ENCODE measurements at regions not wholly inside any gene's neighbourhood (a gene's known extent, or its start where the extent isn't known, plus 50 kb on each side); places are given as distances from the start of the nearest gene placed in this dataset.

GRCh38 chr13:79673993-79674377 is 193.0 kb downstream of the NDFIP2 start:
- DNase-seq: no peak
- H3K4me1 ChIP-seq (ENCODE audit: insufficient read depth): peaks cover 9% of the 10 kb centered on the region
- no peaks in the 10 kb centered on the region for H3K36me3 ChIP-seq
- no peak overlapping the region for H3K27ac ChIP-seq
- 10 to 48% (median 37%) methylated on average over 1 of the region's 1 CpG for WGBS, 3 donors
- H3K27me3 ChIP-seq: no peaks in the 10 kb centered on the region
- intact Hi-C loops (cut with DNase I): loop anchor here in 2 of 4 donors (5.0 to 10.0 kb wide), 2 partner anchors 671 to 683 kb away; partner anchors contain the start of gene SPRY2 (in 1 of the 2)
- H3K9me3 ChIP-seq: no peaks in the 10 kb centered on the region
- no peak overlapping the region for H3K4me3 ChIP-seq
- TF ChIP-seq CTCF (IDR thresholded peaks at IDR 0.05): no peak
- no peak for TF ChIP-seq POLR2A (IDR thresholded peaks at IDR 0.05)
- no peak for TF ChIP-seq EP300 (IDR thresholded peaks at IDR 0.05)

- WGBS, 3 donors: 66 to 76% (median 68%) methylated on average over 6 of the region's 6 CpGs
- Histone ChIP-seq H3K4me1 (ENCODE audit: insufficient read depth) (peaks cover 12% of the 10 kb centered on the region), H3K36me3 (no peaks in the 10 kb centered on the region), H3K27me3 (no peaks in the 10 kb centered on the region), H3K4me3 (no peak overlapping the region), H3K27ac (no peak overlapping the region), H3K9me3 (no peaks in the 10 kb centered on the region)
- DNase-seq: no peak
- intact Hi-C loops (cut with DNase I): loop anchor here in 2 of 4 donors (5.0 to 10.0 kb wide), 2 partner anchors 671 to 684 kb away; partner anchors contain the start of gene SPRY2 (in 1 of the 2)
- TF ChIP-seq CTCF (IDR thresholded peaks at IDR 0.05) (no peak), EP300 (IDR thresholded peaks at IDR 0.05) (no peak), POLR2A (IDR thresholded peaks at IDR 0.05) (no peak)
Observed at GRCh38 chr13:79673310-79673992, 192.5 kb downstream of the NDFIP2 start.

GRCh38 chr13:79671420-79671819 is 190.5 kb downstream of the NDFIP2 start:
- peaks cover 16% of the 10 kb centered on the region for H3K4me1 ChIP-seq (ENCODE audit: insufficient read depth)
- H3K27me3 ChIP-seq: no peaks in the 10 kb centered on the region
- WGBS, 3 donors: 39 to 78% (median 65%) methylated on average over 2 of the region's 2 CpGs
- H3K27ac ChIP-seq: no peak overlapping the region
- no peaks in the 10 kb centered on the region for H3K36me3 ChIP-seq
- TF ChIP-seq EP300 (IDR thresholded peaks at IDR 0.05) (no peak), POLR2A (IDR thresholded peaks at IDR 0.05) (no peak), CTCF (IDR thresholded peaks at IDR 0.05) (no peak)
- no peaks in the 10 kb centered on the region for H3K9me3 ChIP-seq
- no peak for DNase-seq
- intact Hi-C loops (cut with DNase I): loop anchor here in 2 of 4 donors (5.0 to 10.0 kb wide), 2 partner anchors 673 to 686 kb away; partner anchors contain the start of gene SPRY2 (in 1 of the 2)
- H3K4me3 ChIP-seq: no peak overlapping the region

GRCh38 chr13:79668201-79668752 is 187.3 kb downstream of the NDFIP2 start:
- no peak for DNase-seq
- H3K27ac ChIP-seq: no peak overlapping the region
- H3K27me3 ChIP-seq: no peaks in the 10 kb centered on the region
- intact Hi-C loops (cut with DNase I): no loop called here
- H3K9me3 ChIP-seq: no peaks in the 10 kb centered on the region
- peaks cover 12% of the 10 kb centered on the region for H3K4me1 ChIP-seq (ENCODE audit: insufficient read depth)
- H3K4me3 ChIP-seq: no peak overlapping the region
- WGBS, 3 donors: 56 to 68% (median 60%) methylated on average over 2 of the region's 2 CpGs
- TF ChIP-seq POLR2A (IDR thresholded peaks at IDR 0.05) (no peak), EP300 (IDR thresholded peaks at IDR 0.05) (no peak), CTCF (IDR thresholded peaks at IDR 0.05) (no peak)
- H3K36me3 ChIP-seq: no peaks in the 10 kb centered on the region

Data from ovary (tissue), 7 donors.